HL-60 (cell line): ENCODE measurements at regions not wholly inside any gene's neighbourhood (a gene's known extent, or its start where the extent isn't known, plus 50 kb on each side); places are given as distances from the start of the nearest gene placed in this dataset.

Experiments
- DNase-seq, 2 experiments: peaks; one replicate each; pipeline ENCODE4 v3.0.0-alpha.2; 2010 to 2020; ENCODE audit warnings: low read depth in 1 of 2, low spot score in 1 of 2
- H3K27ac ChIP-seq: fragments of 250-450 bp; sonication (Bioruptor Pico); replicated peaks from 2 replicates; pipeline ENCODE4 v1.5.1; 2020; ENCODE audit warnings: mild to moderate bottlenecking, moderate library complexity
- H3K27me3 ChIP-seq: fragments of 250-450 bp; sonication (Bioruptor Pico); 2 replicates; pipeline ENCODE4 v1.5.1; 2021; ENCODE audit warnings: mild to moderate bottlenecking, moderate library complexity; ENCODE audit not compliant: insufficient read depth, poor library complexity, severe bottlenecking
- H3K4me3 ChIP-seq: replicated peaks from 2 replicates; pipeline ENCODE4 v1.5.1; 2011; ENCODE audit warnings: mild to moderate bottlenecking, control low read depth, low read length; ENCODE audit not compliant: insufficient read depth
- GABPA ChIP-seq: IDR thresholded peaks from 2 replicates; pipeline ENCODE4 v1.6.1; 2012; ENCODE audit warnings: low read depth
- POLR2AphosphoS5 ChIP-seq: IDR thresholded peaks from 2 replicates; pipeline ENCODE4 v1.6.1; 2012; ENCODE audit warnings: low read depth
- REST ChIP-seq: IDR thresholded peaks from 2 replicates; pipeline ENCODE4 v1.6.1; 2012; ENCODE audit warnings: low read depth; ENCODE audit not compliant: insufficient replicate concordance
- SPI1 ChIP-seq: IDR thresholded peaks from 2 replicates; pipeline ENCODE4 v1.6.1; 2012; ENCODE audit warnings: low read depth, mild to moderate bottlenecking, borderline replicate concordance
- TF ChIP-seq, protein P1 (sequence below): IDR thresholded peaks from one replicate; pipeline ENCODE4 v1.5.1; 2011; ENCODE audit warnings: low read length, control low read depth, inconsistent platforms; ENCODE audit not compliant: insufficient read depth

DNA sequence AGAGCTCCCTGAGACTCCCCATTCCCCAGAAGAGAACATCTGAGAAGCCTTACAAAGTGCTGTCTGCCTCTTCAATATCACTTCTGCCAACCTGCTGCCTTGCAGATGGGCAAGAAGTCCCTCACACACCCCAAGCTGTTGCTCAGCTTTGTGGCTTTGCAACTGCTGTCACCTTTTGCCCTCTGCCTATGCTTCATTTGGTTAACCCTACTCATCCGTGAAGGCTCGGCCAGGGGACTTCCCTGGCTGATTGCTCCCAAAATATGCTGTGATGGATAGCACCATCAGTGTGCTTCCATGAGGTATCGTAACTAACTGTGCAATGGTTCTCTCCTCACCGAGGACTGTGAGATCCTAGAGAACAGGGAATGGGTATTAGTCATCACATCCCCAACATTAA lies 88.9 kb upstream of the CYP1B1 start:
- H3K4me3 ChIP-seq, result no peak overlapping the region
- no peak for DNase-seq
- no peaks in the 10 kb centered on the region for H3K27me3 ChIP-seq
- no peak overlapping the region for H3K27ac ChIP-seq
- TF ChIP-seq GABPA, result no peak
- no peak for TF ChIP-seq POLR2AphosphoS5
- TF ChIP-seq, protein P1, sequence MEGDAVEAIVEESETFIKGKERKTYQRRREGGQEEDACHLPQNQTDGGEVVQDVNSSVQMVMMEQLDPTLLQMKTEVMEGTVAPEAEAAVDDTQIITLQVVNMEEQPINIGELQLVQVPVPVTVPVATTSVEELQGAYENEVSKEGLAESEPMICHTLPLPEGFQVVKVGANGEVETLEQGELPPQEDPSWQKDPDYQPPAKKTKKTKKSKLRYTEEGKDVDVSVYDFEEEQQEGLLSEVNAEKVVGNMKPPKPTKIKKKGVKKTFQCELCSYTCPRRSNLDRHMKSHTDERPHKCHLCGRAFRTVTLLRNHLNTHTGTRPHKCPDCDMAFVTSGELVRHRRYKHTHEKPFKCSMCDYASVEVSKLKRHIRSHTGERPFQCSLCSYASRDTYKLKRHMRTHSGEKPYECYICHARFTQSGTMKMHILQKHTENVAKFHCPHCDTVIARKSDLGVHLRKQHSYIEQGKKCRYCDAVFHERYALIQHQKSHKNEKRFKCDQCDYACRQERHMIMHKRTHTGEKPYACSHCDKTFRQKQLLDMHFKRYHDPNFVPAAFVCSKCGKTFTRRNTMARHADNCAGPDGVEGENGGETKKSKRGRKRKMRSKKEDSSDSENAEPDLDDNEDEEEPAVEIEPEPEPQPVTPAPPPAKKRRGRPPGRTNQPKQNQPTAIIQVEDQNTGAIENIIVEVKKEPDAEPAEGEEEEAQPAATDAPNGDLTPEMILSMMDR, result no peak
- no peak for TF ChIP-seq REST
- no peak for TF ChIP-seq SPI1

DNA sequence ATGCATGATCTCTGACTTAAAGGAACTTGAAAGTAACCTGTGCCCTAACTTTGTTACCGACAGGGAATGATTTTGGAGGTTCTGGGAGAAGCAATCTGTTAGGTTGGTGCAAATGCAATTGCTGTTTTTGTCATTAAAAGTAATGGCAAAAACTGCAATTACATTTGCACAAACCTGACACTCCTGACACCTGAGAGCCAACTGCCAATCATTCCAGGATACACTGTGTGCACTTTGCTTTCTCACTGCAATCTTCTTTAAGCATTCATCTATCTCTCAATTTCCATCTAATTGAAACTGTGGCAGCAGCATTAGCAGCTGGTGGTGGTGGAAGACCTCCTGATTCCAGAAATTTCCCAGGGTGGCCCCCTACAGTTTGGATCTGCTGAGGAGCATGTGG lies 87.6 kb upstream of the CYP1B1 start:
- no peak overlapping the region for H3K4me3 ChIP-seq
- no peak for TF ChIP-seq GABPA
- TF ChIP-seq SPI1, result no peak
- no peak for TF ChIP-seq REST
- TF ChIP-seq, protein P1, result no peak
- TF ChIP-seq POLR2AphosphoS5, result no peak

DNA sequence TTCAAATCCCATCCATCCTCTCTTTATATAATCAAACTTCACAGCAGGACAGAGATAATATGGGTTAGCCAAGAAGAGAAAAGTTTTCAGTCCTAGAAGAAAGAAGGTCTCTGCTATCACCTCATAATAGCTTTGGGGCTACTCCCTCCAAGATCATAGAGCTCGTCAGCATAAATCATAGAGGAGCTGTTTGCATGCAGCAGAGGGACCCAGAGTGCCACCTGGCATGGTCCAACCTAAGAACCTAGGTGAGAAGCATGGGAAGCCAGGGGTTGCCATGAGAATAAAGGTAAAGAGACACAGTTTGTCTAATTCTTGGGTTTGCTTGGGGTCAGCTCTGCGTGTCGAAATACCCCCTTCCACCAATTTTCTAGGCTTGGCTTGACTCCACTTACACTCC lies 87.1 kb upstream of the CYP1B1 start:
- DNase-seq, result no peak
- TF ChIP-seq POLR2AphosphoS5, result no peak
- TF ChIP-seq, protein P1, result no peak
- TF ChIP-seq GABPA, result no peak
- no peak for TF ChIP-seq REST
- no peak for TF ChIP-seq SPI1
- H3K27me3 ChIP-seq, result no peaks in the 10 kb centered on the region

More for the DNA sequence above, 87.6 kb upstream of the CYP1B1 start:
- H3K27ac ChIP-seq, result no peak overlapping the region
- H3K27me3 ChIP-seq, result no peaks in the 10 kb centered on the region
- no peak for DNase-seq

More for the DNA sequence above, 87.1 kb upstream of the CYP1B1 start:
- Histone ChIP-seq H3K27ac (no peak overlapping the region), H3K4me3 (no peak overlapping the region)
